ENCODE measurements at regions not wholly inside any gene's neighbourhood (a gene's known extent, or its start where the extent isn't known, plus 50 kb on each side); places are given as distances from the start of the nearest gene placed in this dataset.
"Not testable (repeated sequence)": the region's sequence is repeated elsewhere in the genome, so short reads cannot be mapped to it uniquely, and the experiment has no call there.

DNA sequence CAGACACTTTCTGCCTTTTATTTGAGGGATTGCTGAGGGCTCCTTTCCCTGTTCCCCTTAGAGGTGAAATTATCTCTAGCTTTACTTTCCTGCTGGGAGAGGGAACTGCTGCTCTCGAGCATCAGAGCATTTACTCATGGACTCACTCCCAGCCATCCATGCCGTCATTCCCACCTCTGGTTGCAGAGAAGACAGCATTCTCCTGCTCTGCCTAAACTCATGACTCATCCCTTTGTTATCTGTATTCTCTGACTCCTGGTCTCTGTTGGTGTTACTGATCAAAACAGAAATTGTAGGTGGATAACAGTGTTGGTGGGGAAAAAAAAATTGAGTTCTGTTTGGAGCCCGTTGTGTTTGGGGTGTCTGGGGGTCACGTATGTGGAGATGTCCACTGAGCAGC lies 159.3 kb downstream of the TTC8 start:
- no peak for ATAC-seq
- TF ChIP-seq, protein P1, sequence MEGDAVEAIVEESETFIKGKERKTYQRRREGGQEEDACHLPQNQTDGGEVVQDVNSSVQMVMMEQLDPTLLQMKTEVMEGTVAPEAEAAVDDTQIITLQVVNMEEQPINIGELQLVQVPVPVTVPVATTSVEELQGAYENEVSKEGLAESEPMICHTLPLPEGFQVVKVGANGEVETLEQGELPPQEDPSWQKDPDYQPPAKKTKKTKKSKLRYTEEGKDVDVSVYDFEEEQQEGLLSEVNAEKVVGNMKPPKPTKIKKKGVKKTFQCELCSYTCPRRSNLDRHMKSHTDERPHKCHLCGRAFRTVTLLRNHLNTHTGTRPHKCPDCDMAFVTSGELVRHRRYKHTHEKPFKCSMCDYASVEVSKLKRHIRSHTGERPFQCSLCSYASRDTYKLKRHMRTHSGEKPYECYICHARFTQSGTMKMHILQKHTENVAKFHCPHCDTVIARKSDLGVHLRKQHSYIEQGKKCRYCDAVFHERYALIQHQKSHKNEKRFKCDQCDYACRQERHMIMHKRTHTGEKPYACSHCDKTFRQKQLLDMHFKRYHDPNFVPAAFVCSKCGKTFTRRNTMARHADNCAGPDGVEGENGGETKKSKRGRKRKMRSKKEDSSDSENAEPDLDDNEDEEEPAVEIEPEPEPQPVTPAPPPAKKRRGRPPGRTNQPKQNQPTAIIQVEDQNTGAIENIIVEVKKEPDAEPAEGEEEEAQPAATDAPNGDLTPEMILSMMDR (IDR thresholded peaks at IDR 0.05), result no peak
- H3K9me3 ChIP-seq, result peaks cover 0 to 21% (median 0%) of the 10 kb centered on the region in 11 donors
- H3K4me3 ChIP-seq, result no peak overlapping the region
- intact Hi-C loops (cut with DNase I), result no loop called here
- DNase-seq, result no peak
- H3K27ac ChIP-seq, result no peak overlapping the region
- 40 to 47% methylated on average over 4 of the region's 4 CpGs for WGBS, 2 donors
- H3K27me3 ChIP-seq, result peaks cover 0 to 21% (median 12%) of the 10 kb centered on the region in 7 donors
- H3K36me3 ChIP-seq, result no peaks in the 10 kb centered on the region
- no peaks in the 10 kb centered on the region for H3K4me1 ChIP-seq

DNA sequence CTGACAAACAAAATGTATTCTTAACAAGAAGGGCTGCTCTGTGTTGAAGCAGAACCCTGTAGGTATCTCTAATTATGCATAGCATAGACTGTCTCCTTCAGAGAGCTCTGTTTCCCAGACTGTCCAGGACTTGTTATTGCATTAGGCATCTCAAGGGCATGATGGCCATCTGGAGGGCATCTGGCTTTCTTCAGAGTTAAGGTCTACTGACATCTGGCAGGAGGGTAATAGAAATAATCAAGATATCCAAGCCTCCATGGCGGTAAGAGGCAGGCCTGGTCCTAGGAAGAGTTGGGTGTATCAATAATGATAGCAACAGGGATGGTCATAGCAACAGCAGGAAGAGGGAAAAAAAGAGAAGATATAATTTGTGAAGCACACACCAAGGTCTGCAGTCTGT lies 161.2 kb downstream of the TTC8 start:
- Histone ChIP-seq H3K4me1 (no peaks in the 10 kb centered on the region), H3K27me3 (peaks cover 0 to 12% (median 6%) of the 10 kb centered on the region in 7 donors), H3K36me3 (no peaks in the 10 kb centered on the region), H3K27ac (no peak overlapping the region), H3K4me3 (no peak overlapping the region), H3K9me3 (peaks cover 0 to 29% (median 0%) of the 10 kb centered on the region in 11 donors)
- TF ChIP-seq, protein P1 (IDR thresholded peaks at IDR 0.05), result no peak
- 41 to 47% methylated on average over 1 of the region's 1 CpG for WGBS, 2 donors
- ATAC-seq, result no peak
- DNase-seq, result no peak
- intact Hi-C loops (cut with DNase I), result no loop called here

DNA sequence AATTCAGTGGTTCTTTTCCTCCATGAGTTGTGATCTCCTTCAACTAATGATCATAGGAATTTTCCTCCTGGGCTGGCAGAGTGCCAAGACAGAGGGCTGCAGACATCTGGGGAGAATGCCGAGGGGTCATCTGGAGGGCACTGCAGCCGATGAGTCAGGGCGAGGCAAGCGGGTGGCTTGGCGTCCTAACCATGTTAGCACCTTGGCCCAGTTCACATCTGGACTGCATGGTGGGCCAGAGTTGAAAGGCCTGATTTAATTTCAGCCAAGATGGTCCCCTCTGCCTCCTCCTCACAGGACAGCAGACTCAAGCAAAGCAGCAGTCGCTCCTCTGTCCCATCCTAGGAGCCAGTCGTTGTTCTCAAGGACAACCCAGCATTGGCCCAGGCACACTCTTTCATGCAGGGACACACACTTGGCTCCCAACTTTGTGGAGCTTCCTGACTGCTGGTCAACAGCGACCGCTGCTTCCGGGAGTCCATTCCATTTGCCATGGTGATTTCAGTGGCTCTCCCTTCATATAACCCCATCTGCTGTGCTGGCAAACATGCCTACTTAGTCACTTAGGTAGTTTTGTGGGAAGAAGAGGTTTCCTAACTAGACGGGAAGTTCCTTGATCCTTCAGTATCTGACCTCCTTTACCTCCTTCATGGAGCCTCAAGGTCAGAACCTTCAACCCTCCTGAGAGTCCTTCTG lies 161.8 kb downstream of the TTC8 start:
- no peak overlapping the region for H3K27ac ChIP-seq
- intact Hi-C loops (cut with DNase I), result no loop called here
- ATAC-seq (peak in 2 of 8 donors; percentile 55 to 82), DNase-seq (peak in 1 of 2 donors; percentile 15)
- TF ChIP-seq, protein P1 (IDR thresholded peaks at IDR 0.05), result no peak
- no peaks in the 10 kb centered on the region for H3K4me1 ChIP-seq
- no peaks in the 10 kb centered on the region for H3K36me3 ChIP-seq
- H3K9me3 ChIP-seq, result peaks cover 0 to 23% (median 0%) of the 10 kb centered on the region in 11 donors
- WGBS, 2 donors, result 56 to 64% methylated on average over 11 of the region's 11 CpGs
- H3K27me3 ChIP-seq, result peaks cover 0 to 8% (median 6%) of the 10 kb centered on the region in 7 donors
- no peak overlapping the region for H3K4me3 ChIP-seq

DNA sequence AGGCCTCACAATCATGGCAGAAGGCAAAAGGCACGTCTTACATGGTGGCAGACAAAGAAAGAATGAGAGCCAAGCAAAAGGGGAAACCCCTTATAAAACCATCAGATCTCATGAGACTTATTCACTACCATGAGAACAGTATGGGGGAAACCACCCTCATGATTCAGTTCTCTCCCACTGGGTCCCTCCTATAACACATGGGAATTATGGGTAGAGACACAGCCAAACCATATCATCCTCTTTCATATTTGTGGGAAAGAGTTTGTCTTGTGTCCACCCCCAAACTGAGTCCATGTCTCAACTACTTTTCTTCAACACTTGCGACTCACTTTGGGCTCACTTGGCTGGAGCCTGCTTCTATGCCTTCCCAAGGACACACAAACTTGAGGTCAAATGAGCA lies 162.5 kb downstream of the TTC8 start:
- not testable (repeated sequence) for ATAC-seq, DNase-seq
- 72 to 81% methylated on average over 2 of the region's 2 CpGs for WGBS, 2 donors

DNA sequence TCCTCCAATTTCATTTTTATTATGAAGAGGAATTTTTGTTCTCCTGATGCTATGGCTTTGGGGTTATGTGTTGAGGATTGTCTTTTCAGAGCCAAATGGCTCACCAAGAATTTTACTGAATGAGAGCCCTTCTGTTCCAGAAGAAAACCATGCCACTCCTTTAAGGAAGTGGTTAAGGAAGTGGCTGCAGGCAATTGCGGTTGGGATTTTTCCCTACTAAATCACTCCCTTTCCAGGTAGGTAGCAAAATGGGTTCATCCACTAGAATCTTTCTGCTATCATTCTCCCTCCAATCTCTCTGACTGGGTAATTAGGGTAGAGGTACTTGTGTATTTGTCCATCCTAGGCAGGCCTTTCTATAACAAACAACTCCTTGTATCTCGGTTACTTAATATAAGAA lies 163.1 kb downstream of the TTC8 start:
- TF ChIP-seq, protein P1 (IDR thresholded peaks at IDR 0.05), result no peak
- no peak overlapping the region for H3K4me3 ChIP-seq
- 84 to 91% methylated on average over 2 of the region's 2 CpGs for WGBS, 2 donors
- H3K27ac ChIP-seq, result no peak overlapping the region
- ATAC-seq (no peak), DNase-seq (no peak)
- H3K4me1 ChIP-seq, result no peaks in the 10 kb centered on the region
- intact Hi-C loops (cut with DNase I), result no loop called here
- H3K36me3 ChIP-seq, result no peaks in the 10 kb centered on the region
- peaks cover 0 to 13% (median 0%) of the 10 kb centered on the region in 7 donors for H3K27me3 ChIP-seq
- peaks cover 0 to 22% (median 0%) of the 10 kb centered on the region in 11 donors for H3K9me3 ChIP-seq

More for the DNA sequence above, 162.5 kb downstream of the TTC8 start:
- H3K36me3 ChIP-seq; intact Hi-C loops (cut with DNase I); H3K4me1 ChIP-seq; H3K4me3 ChIP-seq; H3K27ac ChIP-seq: not testable (repeated sequence)
- Histone ChIP-seq H3K27me3 (peaks cover 0 to 11% (median 2%) of the 10 kb centered on the region in 7 donors), H3K9me3 (peaks cover 0 to 20% (median 0%) of the 10 kb centered on the region in 11 donors)

All from heart right ventricle (tissue), 16 donors.